ENCODE measurements at regions not wholly inside any gene's neighbourhood (a gene's known extent, or its start where the extent isn't known, plus 50 kb on each side); places are given as distances from the start of the nearest gene placed in this dataset.
A peak's percentile ranks its signal among the peaks of the same experiment; 100 is the strongest.

- TF ChIP-seq CTCF (IDR thresholded peaks at IDR 0.05; ENCODE audit: control extremely low read depth in 1 of 3, insufficient read depth in 1 of 3, low read depth in 1 of 3, low read length in 3 of 3) (peak in 2 of 3 experiments; percentile 12 to 18; a peak in 2 of 4 replicates), POLR2A (IDR thresholded peaks at IDR 0.05; ENCODE audit: control extremely low read depth in 1 of 2, low read depth in 2 of 2, low read length in 2 of 2) (no peak), RAD21 (IDR thresholded peaks at IDR 0.05 in 1 of 2, conservative IDR thresholded peaks at IDR 0.05 in 1 of 2; ENCODE audit: low read depth in 2 of 2, low read length in 2 of 2) (no peak), CEBPB (IDR thresholded peaks at IDR 0.05; ENCODE audit: low read depth, low read length) (no peak), GABPA (IDR thresholded peaks at IDR 0.05; ENCODE audit: borderline replicate concordance, insufficient read depth, low read length) (no peak), ATF2 (IDR thresholded peaks at IDR 0.05; ENCODE audit: low read length) (no peak), EZH2 (IDR thresholded peaks at IDR 0.05; ENCODE audit: low read depth, low read length, severe bottlenecking) (no peak), ZNF274 (IDR thresholded peaks at IDR 0.05; ENCODE audit: borderline replicate concordance, extremely low read depth, low read length) (no peak), CHD2 (IDR thresholded peaks at IDR 0.05; ENCODE audit: low read length) (no peak), POLR2AphosphoS5 (IDR thresholded peaks at IDR 0.05; ENCODE audit: low read depth, low read length) (no peak), PHF8 (conservative IDR thresholded peaks at IDR 0.05; ENCODE audit: low read depth, low read length) (no peak), SP2 (IDR thresholded peaks at IDR 0.05; ENCODE audit: low read length) (no peak), TBP (IDR thresholded peaks at IDR 0.05; ENCODE audit: low read depth, low read length) (no peak), EP300 (IDR thresholded peaks at IDR 0.05; ENCODE audit: borderline replicate concordance in 1 of 2, low read depth in 2 of 2, low read length in 2 of 2) (no peak)
Measured at GRCh38 chr7:155363852-155364600, 66.3 kb downstream of the INSIG1 start.
